ENCODE measurements at regions not wholly inside any gene's neighbourhood (a gene's known extent, or its start where the extent isn't known, plus 50 kb on each side); places are given as distances from the start of the nearest gene placed in this dataset.

DNA sequence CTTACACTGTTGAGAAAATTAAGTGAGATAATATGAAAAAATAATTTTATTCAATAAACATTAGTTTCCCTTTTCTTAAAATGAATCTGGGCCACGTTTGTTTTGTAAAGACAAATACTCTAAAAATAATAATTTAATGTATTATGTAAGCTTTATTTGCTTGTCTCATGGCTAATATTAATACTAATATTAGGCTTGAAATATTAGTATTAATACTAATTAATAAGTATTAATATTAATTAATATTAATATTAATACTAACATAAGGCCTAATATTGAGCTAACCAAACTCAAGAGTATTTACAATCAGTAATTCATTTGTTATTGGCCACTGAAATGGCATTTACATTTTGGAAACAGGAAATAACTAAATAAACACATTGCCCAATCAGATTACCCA lies 280.1 kb upstream of the ESRRG start:
- Histone ChIP-seq H3K27ac (ENCODE audit: low read depth, low read length, severe bottlenecking) (no peak overlapping the region), H3K4me3 (ENCODE audit: extremely low read depth, insufficient read depth, low read length, poor library complexity, severe bottlenecking) (no peak overlapping the region), H3K4me1 (ENCODE audit: control insufficient read depth, insufficient read depth, low read length, poor library complexity, severe bottlenecking) (no peaks in the 10 kb centered on the region), H3K36me3 (ENCODE audit: control insufficient read depth, insufficient read depth, low read length) (no peaks in the 10 kb centered on the region), H3K9me3 (ENCODE audit: control insufficient read depth, low read length) (no peaks in the 10 kb centered on the region)
- WGBS, 2 experiments (ENCODE audit: insufficient coverage in 2 of 2) = no CpG with 5 or more reads among the region's 1 CpG

DNA sequence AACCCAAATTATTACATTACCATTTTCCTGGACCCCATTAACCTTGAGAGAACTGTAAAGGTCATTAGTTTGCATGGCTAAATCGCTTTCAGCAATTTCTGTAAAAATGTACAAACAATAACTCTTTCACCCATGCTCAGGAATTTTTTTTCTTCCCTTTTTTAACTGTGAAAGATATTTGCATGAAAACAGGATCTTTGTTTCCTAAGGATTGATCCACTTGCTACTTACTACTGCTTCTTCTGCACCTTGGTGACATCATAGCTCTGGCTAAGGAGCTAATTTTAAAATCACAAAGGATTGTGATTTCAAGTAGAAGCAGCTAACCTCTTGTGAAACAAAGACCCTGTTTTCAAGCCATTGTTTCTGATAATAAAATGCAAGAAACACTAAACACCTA lies 274.6 kb upstream of the ESRRG start:
- no peaks in the 10 kb centered on the region for H3K9me3 ChIP-seq (ENCODE audit: control insufficient read depth, low read length)
- H3K36me3 ChIP-seq (ENCODE audit: control insufficient read depth, insufficient read depth, low read length) = no peaks in the 10 kb centered on the region
- H3K27ac ChIP-seq (ENCODE audit: low read depth, low read length, severe bottlenecking) = no peak overlapping the region
- H3K4me3 ChIP-seq (ENCODE audit: extremely low read depth, insufficient read depth, low read length, poor library complexity, severe bottlenecking) = no peak overlapping the region
- no peaks in the 10 kb centered on the region for H3K4me1 ChIP-seq (ENCODE audit: control insufficient read depth, insufficient read depth, low read length, poor library complexity, severe bottlenecking)
- WGBS, 2 experiments (ENCODE audit: insufficient coverage in 2 of 2) = 83% methylated on average over 1 of the region's 1 CpG; no CpG with 5 or more reads in 1 of the 2 experiments

DNA sequence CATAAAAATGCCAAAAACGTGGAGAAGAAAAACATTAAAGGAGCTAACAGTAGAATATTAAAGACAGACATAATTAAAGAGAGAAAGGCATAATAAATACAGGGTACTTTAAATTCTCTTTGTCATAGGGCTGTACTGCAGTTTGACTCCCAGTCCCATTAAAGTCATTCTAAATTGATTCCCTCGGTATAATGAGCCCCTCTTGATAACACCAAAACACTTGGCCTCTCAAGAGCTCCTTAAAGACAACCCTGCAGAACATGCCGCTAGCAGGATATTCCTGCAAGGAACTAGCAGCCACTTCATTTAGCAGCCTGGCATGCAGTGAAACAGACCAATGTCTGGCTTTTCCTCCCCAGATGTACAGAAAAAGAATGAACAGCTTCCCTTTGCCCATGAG lies 273.8 kb upstream of the ESRRG start:
- WGBS, 2 experiments (ENCODE audit: insufficient coverage in 2 of 2) = 84 to 100% methylated on average over 1 to 2 of the region's 3 CpGs
- Histone ChIP-seq H3K36me3 (ENCODE audit: control insufficient read depth, insufficient read depth, low read length) (no peaks in the 10 kb centered on the region), H3K4me1 (ENCODE audit: control insufficient read depth, insufficient read depth, low read length, poor library complexity, severe bottlenecking) (no peaks in the 10 kb centered on the region), H3K27ac (ENCODE audit: low read depth, low read length, severe bottlenecking) (no peak overlapping the region), H3K9me3 (ENCODE audit: control insufficient read depth, low read length) (no peaks in the 10 kb centered on the region), H3K4me3 (ENCODE audit: extremely low read depth, insufficient read depth, low read length, poor library complexity, severe bottlenecking) (no peak overlapping the region)

DNA sequence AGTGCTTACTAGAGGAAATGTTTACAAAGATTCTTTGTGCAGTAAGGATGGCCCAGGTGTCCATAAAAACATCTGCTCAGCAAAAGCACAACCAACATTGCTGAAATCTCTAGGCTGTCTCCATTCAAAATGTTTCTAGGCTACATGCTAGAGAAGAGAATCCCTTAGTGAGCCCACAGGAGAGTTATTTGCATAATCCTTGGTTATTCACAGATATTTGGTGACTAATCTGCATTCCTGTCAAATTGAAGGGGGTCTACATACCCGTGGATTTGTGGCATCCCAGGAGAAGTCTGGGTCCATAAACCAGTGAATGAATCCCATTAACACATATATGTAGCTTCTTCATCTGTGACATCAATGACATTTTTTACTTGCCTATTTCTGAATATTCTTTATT lies 261.3 kb upstream of the ESRRG start:
- 29% methylated on average over 1 of the region's 1 CpG; no CpG with 5 or more reads in 1 of the 2 experiments for WGBS, 2 experiments (ENCODE audit: insufficient coverage in 2 of 2)
- Histone ChIP-seq H3K27ac (ENCODE audit: low read depth, low read length, severe bottlenecking) (no peak overlapping the region), H3K9me3 (ENCODE audit: control insufficient read depth, low read length) (no peaks in the 10 kb centered on the region), H3K4me3 (ENCODE audit: extremely low read depth, insufficient read depth, low read length, poor library complexity, severe bottlenecking) (no peak overlapping the region), H3K36me3 (ENCODE audit: control insufficient read depth, insufficient read depth, low read length) (no peaks in the 10 kb centered on the region), H3K4me1 (ENCODE audit: control insufficient read depth, insufficient read depth, low read length, poor library complexity, severe bottlenecking) (peaks cover 7% of the 10 kb centered on the region)

DNA sequence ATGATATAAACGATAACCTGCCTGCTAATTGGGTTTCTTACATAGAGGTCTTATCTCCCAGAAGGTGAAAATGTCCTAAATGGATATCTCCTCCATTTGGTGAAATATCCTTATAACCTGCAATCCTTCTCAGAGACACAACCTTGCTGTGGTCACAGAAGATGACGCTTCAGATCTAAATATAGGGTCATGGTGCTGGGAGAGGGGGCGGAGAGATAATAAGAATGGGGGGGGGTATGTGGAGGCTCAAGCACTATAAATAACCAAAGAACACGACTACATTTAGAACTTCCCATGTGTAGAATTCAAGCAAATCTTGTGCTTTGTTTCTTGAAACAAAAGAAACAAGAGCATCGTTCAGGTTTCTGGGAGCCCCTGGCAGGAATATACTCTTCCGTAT lies 260.6 kb upstream of the ESRRG start:
- H3K4me3 ChIP-seq (ENCODE audit: extremely low read depth, insufficient read depth, low read length, poor library complexity, severe bottlenecking) = no peak overlapping the region
- H3K9me3 ChIP-seq (ENCODE audit: control insufficient read depth, low read length) = no peaks in the 10 kb centered on the region
- WGBS, 2 experiments (ENCODE audit: insufficient coverage in 2 of 2) = 87 to 89% methylated on average over 2 to 3 of the region's 6 CpGs
- H3K27ac ChIP-seq (ENCODE audit: low read depth, low read length, severe bottlenecking) = no peak overlapping the region
- H3K36me3 ChIP-seq (ENCODE audit: control insufficient read depth, insufficient read depth, low read length) = no peaks in the 10 kb centered on the region
- H3K4me1 ChIP-seq (ENCODE audit: control insufficient read depth, insufficient read depth, low read length, poor library complexity, severe bottlenecking) = peaks cover 7% of the 10 kb centered on the region

DNA sequence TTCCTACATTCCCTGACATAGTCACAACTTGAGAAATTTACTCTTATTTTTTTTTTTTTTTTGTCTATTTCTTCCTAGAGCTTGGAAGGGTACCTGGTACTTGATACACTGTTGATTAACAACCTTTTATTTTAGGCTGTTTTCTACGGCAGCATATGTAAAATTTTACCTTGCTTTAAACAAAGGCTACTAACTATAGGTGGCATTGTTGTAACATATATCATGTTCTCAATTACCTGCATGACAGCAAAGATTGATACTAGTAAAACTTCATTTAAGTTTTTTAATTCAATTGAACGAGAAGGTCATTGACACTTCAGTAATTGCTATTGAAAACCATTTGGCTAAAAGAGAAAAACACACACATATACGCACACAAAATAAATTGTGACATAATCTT lies 238.3 kb upstream of the ESRRG start:
- Histone ChIP-seq H3K9me3 (ENCODE audit: control insufficient read depth, low read length) (no peaks in the 10 kb centered on the region), H3K27ac (ENCODE audit: low read depth, low read length, severe bottlenecking) (no peak overlapping the region)

DNA sequence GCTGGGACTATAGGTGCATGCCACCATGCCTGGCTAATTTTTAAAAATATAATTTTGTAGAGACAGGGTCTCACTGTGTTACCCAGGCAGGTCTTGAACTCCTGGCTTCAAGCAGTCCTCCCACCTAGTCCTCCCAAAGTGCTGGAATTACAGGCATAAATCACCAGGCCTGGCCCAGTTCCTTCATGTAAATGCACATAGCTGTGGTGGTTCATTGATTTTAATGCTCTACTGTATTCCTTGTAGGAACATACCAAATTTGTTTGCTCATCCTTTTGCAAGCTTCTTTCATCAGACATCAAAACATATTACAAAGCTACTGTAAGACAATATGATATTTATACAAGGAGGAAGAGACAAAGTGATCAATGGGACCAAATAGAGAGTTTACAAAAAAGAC lies 237.5 kb upstream of the ESRRG start:
- Histone ChIP-seq H3K4me1 (ENCODE audit: control insufficient read depth, insufficient read depth, low read length, poor library complexity, severe bottlenecking) (no peaks in the 10 kb centered on the region), H3K27ac (ENCODE audit: low read depth, low read length, severe bottlenecking) (no peak overlapping the region), H3K4me3 (ENCODE audit: extremely low read depth, insufficient read depth, low read length, poor library complexity, severe bottlenecking) (no peak overlapping the region), H3K36me3 (ENCODE audit: control insufficient read depth, insufficient read depth, low read length) (no peaks in the 10 kb centered on the region), H3K9me3 (ENCODE audit: control insufficient read depth, low read length) (no peaks in the 10 kb centered on the region)

More for the DNA sequence above, 238.3 kb upstream of the ESRRG start:
- H3K36me3 ChIP-seq (ENCODE audit: control insufficient read depth, insufficient read depth, low read length) = no peaks in the 10 kb centered on the region
- H3K4me3 ChIP-seq (ENCODE audit: extremely low read depth, insufficient read depth, low read length, poor library complexity, severe bottlenecking) = no peak overlapping the region
- no peaks in the 10 kb centered on the region for H3K4me1 ChIP-seq (ENCODE audit: control insufficient read depth, insufficient read depth, low read length, poor library complexity, severe bottlenecking)
- WGBS, 2 experiments (ENCODE audit: insufficient coverage in 2 of 2) = no CpG with 5 or more reads among the region's 3 CpGs

DNA sequence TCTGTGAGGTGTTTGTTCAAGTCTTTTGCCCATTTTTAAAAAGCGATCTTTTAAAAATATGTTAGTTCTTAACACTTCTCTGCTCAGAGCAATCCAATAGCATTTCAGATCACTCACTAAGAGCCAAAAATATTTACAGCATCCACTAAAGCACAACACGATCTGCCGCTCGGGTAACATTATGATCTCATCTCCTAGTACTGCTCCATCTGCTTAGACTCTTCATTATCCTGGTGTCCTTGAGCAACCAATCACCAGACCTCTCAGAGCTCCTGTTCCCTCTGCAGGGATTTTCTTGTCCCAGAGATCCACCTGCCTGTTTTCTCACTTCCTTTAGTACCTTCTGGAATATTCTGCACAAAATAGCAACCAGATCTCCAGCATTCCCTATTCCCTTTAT lies 235.3 kb upstream of the ESRRG start:
- Histone ChIP-seq H3K9me3 (ENCODE audit: control insufficient read depth, low read length) (no peaks in the 10 kb centered on the region), H3K4me1 (ENCODE audit: control insufficient read depth, insufficient read depth, low read length, poor library complexity, severe bottlenecking) (no peaks in the 10 kb centered on the region), H3K36me3 (ENCODE audit: control insufficient read depth, insufficient read depth, low read length) (no peaks in the 10 kb centered on the region), H3K4me3 (ENCODE audit: extremely low read depth, insufficient read depth, low read length, poor library complexity, severe bottlenecking) (no peak overlapping the region), H3K27ac (ENCODE audit: low read depth, low read length, severe bottlenecking) (no peak overlapping the region)
- WGBS, 2 experiments (ENCODE audit: insufficient coverage in 2 of 2) = 88 to 90% methylated on average over 3 to 4 of the region's 4 CpGs

DNA sequence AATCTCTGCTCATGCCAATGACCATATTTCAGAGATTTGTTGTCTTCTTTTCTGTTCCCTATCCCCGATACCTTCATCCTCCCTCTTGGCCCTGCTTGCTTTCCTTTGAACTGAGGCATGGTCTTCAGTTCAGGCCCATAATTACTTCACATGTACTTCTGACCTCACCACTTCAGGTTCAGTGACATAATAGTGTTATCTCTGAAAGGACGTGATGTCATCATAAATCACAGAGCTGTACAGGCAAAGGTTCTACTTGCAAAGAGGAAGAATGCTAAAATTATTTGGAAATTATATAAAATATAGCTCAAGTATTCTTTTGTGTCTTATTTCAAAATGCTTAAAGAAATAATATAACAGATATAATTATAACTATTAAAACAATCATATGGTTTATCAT lies 230.3 kb upstream of the ESRRG start:
- no peak overlapping the region for H3K27ac ChIP-seq (ENCODE audit: low read depth, low read length, severe bottlenecking)
- 100% methylated on average over 1 of the region's 2 CpGs for WGBS, 2 experiments (ENCODE audit: insufficient coverage in 2 of 2)

DNA sequence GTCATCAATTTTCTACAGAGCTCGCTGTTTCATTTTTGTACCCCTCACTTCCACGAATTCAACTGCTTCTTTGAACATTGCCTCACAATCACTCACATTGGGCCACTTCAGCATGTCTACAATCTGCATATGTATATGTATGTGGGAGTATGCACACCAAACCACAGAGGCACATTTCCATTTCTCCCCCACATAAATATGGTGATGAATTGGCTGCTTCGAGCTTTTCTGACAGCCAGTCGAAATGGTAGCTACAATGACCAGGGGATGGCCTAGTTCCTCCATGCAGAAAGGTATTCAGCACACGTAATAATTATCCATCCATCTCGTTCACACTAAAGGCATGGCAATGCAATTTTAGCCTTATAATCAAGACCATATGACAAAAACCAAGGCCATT lies 229.6 kb upstream of the ESRRG start:
- H3K36me3 ChIP-seq (ENCODE audit: control insufficient read depth, insufficient read depth, low read length) = no peaks in the 10 kb centered on the region
- H3K4me3 ChIP-seq (ENCODE audit: extremely low read depth, insufficient read depth, low read length, poor library complexity, severe bottlenecking) = no peak overlapping the region
- 80 to 93% methylated on average over 4 to 5 of the region's 6 CpGs for WGBS, 2 experiments (ENCODE audit: insufficient coverage in 2 of 2)
- H3K9me3 ChIP-seq (ENCODE audit: control insufficient read depth, low read length) = no peaks in the 10 kb centered on the region
- H3K27ac ChIP-seq (ENCODE audit: low read depth, low read length, severe bottlenecking) = no peak overlapping the region
- H3K4me1 ChIP-seq (ENCODE audit: control insufficient read depth, insufficient read depth, low read length, poor library complexity, severe bottlenecking) = no peaks in the 10 kb centered on the region

More for the DNA sequence above, 230.3 kb upstream of the ESRRG start:
- no peaks in the 10 kb centered on the region for H3K4me1 ChIP-seq (ENCODE audit: control insufficient read depth, insufficient read depth, low read length, poor library complexity, severe bottlenecking)
- no peaks in the 10 kb centered on the region for H3K9me3 ChIP-seq (ENCODE audit: control insufficient read depth, low read length)
- no peaks in the 10 kb centered on the region for H3K36me3 ChIP-seq (ENCODE audit: control insufficient read depth, insufficient read depth, low read length)
- H3K4me3 ChIP-seq (ENCODE audit: extremely low read depth, insufficient read depth, low read length, poor library complexity, severe bottlenecking) = no peak overlapping the region

DNA sequence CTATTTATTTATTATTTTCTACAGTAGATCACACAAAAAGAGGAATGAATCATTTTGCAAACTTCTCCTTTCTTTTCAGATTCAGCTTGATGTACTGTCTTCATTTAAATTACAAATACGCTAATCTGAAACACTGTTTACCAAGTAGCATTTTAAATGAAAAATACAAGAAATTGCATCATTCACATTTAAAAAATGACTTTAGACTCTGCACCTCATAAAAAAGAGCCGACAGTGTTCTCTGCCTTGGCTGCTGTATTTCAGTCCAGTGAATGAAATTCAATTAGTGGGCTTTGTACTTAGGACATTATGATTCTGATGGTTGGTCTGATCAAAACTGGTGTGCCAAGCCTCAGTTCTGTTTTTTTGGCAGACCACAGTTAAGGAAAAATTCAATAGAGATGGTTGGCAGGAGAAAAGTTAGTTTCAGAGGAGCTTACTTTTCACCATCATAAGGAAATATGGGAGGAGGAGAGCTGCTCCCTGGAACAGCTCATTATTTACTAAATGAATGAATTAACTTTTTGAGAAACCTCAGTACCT lies 222.4 kb upstream of the ESRRG start:
- WGBS, 2 experiments (ENCODE audit: insufficient coverage in 2 of 2) = 79% methylated on average over 2 of the region's 2 CpGs; no CpG with 5 or more reads in 1 of the 2 experiments
- Histone ChIP-seq H3K4me1 (ENCODE audit: control insufficient read depth, insufficient read depth, low read length, poor library complexity, severe bottlenecking) (no peaks in the 10 kb centered on the region), H3K27ac (ENCODE audit: low read depth, low read length, severe bottlenecking) (no peak overlapping the region), H3K4me3 (ENCODE audit: extremely low read depth, insufficient read depth, low read length, poor library complexity, severe bottlenecking) (no peak overlapping the region), H3K9me3 (ENCODE audit: control insufficient read depth, low read length) (no peaks in the 10 kb centered on the region), H3K36me3 (ENCODE audit: control insufficient read depth, insufficient read depth, low read length) (no peaks in the 10 kb centered on the region)
